Activated gamma-delta T cell treated with Interleukin-2 at 50 U/mL for 16 hours (primary cell): ENCODE measurements at regions not wholly inside any gene's neighbourhood (a gene's known extent, or its start where the extent isn't known, plus 50 kb on each side); places are given as distances from the start of the nearest gene placed in this dataset.
A peak's percentile ranks its signal among the peaks of the same experiment; 100 is the strongest.

ENCODE experiments used
- DNase-seq: peaks from one replicate; pipeline ENCODE4 v3.0.0-alpha.2; 2020

DNA sequence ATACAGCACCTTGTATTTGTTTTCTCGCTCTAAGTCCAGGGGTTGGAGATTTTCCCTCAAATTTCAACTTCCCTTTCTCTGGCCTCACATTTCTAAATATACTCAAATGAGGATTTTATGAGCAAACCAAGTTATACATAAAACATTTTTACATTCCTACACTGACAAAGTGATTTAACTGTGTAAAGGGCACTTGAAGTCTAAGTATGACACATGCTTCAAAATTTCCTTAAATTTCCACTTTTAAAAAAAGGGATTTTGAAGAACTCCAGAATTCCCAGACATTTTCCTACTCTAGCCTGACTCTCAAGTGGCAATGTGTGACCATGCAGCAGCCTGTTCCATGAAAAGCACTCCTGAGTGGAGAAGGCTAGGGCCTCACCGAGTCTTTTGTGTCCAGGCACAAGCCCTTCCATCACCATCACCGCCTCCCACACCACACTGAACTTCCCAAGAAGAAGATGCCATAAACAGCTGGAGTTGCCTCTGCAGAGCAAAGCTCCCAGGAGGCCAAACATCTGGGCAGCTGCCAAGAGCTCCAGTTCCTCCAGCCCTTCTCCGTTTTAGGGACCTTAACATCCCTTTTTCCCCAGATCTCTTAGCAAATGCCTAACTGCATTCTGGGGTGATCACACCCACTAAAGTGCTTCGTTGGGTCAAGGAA, 68.9 kb downstream of the NCR2 start:
- no peak for DNase-seq

- DNase-seq = no peak
These were observed 70.7 kb downstream of the NCR2 start for GRCh38 chr6:41405941-41406727.

GRCh38 chr6:41406728-41407489, 71.5 kb downstream of the NCR2 start:
- DNase-seq = no peak

- DNase-seq = no peak
These were observed 73.2 kb downstream of the NCR2 start for GRCh38 chr6:41408576-41408975.

DNA sequence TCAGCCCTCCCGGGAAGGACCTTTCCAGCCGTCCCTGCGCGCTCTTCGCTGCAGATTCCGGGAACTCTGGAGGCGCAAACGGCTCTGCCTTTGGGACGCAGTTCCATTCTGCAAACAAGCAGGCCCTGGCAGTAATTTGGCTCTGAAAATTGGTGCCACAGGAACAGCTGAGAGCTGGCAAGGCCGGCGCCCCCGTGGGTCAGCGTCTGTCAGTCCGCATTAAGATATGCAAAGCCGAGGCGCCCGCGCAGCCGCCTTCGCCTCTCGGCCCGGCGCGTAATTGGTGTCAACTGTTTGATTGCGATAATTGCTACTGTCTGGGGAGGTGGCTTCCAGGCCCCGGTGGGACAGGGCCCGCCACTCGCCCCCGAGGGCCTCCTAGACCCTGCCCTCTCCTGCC, 73.6 kb downstream of the NCR2 start:
- no peak for DNase-seq

DNA sequence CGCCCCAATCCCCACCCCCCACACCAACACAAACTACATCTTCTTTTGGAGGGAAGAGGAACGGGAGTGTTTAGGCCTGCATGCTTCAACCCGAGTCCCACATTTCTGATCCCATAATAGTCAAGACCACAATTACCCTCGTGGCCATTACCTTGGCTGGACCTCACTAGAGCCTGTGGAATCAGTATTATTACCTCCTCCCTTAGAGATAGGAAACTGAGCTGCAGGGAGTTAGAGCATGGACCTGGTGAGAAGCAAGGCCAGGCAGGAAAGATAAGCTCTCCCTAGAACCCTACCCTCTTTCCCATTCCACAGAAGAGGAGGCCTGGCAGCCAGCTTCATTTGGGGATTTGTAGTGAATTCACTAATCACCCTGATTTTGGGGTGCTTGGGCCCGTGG, 74.1 kb downstream of the NCR2 start:
- DNase-seq = no peak

- DNase-seq = no peak
These were observed 76.6 kb downstream of the NCR2 start for GRCh38 chr6:41411961-41412360.

GRCh38 chr6:41413250-41413649, 77.8 kb downstream of the NCR2 start:
- DNase-seq = no peak

DNA sequence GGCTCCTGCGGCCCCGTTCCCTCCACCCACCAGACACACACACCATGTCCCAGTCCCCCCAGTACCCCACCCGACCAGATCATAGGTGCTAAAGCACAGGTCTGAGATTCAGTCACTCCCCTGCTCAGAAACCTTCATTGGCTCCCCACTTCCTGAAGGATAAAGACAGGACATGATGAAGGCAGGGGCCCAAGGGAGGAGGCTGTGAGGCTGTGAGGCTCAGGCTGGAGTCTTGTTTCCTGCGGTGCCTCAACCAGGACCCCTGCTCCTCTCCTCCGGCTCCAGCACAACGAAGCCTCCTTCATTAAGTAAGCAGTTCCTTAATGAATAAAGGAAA, 81.1 kb downstream of the NCR2 start:
- no peak for DNase-seq

- no peak for DNase-seq
These were observed 83.3 kb downstream of the NCR2 start for GRCh38 chr6:41418741-41419140.

DNA sequence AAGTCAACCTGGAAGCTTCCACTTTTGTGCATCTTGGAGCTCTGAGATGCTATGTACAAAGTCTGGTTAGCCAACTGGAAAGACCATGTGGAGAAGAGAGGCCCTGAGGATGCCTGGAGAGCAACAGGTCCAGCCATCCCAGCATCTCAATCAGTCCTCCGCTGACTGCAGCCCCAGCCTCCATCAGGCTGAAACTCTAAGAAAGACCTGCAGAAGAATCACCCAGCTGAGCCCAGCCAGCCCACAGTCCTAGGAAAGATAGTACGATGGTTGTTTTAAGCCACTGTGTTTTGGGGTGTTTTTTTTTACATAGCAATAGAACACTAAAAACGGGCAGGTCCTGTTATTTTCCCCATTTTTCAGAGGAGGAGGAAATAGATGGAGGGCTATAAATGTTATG, 84.0 kb downstream of the NCR2 start:
- DNase-seq = no peak

DNA sequence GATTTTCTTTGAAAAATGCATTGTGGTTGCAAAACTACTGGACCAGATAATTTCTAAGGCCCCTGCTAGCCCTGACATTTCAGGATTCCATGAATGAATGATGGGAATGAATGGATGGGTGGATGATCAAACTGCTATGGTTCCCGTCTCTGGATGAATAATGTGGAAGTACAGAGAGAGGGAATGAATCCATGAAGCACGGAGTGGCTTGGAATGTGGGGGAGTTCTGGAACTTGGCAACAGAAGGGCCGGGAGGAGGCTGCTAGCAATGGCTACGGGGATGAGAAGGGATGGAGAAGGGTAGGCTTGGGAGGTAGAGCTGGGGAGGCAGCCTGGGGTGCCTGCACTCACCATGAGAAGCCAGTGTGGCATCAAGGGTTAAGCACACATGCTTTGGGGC, 84.8 kb downstream of the NCR2 start:
- DNase-seq = no peak

- DNase-seq = no peak
These were observed 86.8 kb downstream of the NCR2 start for GRCh38 chr6:41422161-41422560.

DNA sequence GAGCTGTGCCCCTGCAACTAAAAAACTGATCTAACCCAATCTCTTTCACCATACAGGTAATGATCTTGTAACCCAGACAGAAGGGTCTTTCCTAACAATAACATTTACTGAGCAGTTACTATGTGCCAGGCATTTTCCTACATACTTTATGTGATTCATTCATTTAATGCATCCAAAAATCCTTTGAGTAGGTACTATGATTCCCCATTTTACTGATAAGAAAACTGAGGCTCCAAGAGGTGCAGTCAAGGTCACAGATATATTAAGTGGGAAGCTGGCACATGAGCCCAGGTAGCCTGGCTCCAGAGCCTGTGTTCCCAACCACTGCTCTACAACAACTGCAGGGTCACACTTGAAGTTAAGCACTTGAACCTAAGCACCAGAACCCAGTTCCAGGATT, 87.6 kb downstream of the NCR2 start:
- no peak for DNase-seq

GRCh38 chr6:41424370-41425058, 89.1 kb downstream of the NCR2 start:
- peak; percentile 85 for DNase-seq

- DNase-seq = no peak
These were observed 90.1 kb downstream of the NCR2 start for GRCh38 chr6:41425511-41425910.

GRCh38 chr6:41426438-41426851, 91.0 kb downstream of the NCR2 start:
- DNase-seq = no peak

DNA sequence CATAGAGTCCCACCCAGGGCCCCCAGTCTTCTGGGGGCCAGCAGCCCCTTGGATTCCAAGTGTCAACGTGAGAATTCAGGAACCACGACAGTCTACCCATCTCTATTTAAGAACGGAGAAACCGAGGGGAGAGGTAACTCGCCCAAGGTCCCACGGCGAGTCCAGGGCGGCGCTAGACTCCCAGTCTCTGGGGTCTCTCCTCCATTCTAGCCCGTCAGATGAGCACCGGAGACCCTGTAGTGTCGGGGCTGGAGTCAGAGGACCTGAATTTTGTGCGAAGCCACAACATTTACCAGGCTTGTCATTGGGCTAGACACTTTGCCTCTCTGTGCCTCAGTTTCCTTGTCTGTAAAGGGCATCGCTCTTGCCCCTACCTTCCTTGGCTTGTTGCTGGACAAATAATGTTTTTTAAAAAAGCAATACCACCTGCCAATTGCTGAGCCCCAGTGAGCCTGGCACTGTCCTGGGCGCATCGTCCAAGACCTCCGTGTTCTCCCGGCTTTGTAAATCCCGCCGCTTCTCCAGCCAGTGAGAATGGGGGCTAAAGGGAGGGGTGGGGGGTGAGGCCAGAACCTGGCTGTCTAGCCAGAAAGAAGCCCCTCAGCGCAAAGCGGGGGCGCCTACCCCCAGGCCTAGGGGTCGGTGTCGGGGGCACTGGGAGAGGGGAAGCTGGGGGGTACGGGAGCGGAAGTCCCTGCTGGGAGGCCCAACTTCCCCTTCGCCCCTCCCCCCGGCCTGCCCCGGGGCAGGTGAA, 91.7 kb downstream of the NCR2 start:
- DNase-seq = no peak

- DNase-seq = no peak
These were observed 92.4 kb downstream of the NCR2 start for GRCh38 chr6:41427642-41428335.

- DNase-seq = no peak
These were observed 93.1 kb downstream of the NCR2 start for GRCh38 chr6:41428336-41428995.

DNA sequence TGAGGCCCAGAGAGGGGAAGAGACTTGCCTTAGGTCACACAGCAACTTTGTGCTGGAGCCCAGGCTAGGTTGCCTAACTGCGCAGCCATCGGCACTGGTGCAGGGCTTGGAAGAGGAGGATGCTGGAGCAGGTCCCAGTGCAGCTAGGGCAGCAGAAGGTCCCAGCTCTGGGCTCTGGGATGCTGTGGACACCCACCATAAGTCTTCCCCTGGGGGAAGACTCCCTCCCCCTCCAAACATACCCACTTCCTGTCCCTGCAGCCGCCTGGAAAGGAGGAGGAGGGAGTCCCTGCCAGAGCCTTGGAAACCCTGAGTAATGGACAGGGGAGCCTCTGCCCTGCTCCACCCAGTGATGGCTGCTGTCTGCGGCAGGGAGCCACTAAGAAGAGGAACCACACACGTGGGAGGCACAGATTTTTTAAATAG, 93.6 kb downstream of the NCR2 start:
- no peak for DNase-seq
